Activated CD4-positive, alpha-beta T cell treated with anti-CD3 and anti-CD28 coated beads, Interleukin-2, Interleukin-4, amounts not matched to agents 100 ng/mL and 50 ng/mL, durations not matched to agents 16 hours and 8 hours (primary cell): ENCODE measurements at regions not wholly inside any gene's neighbourhood (a gene's known extent, or its start where the extent isn't known, plus 50 kb on each side); places are given as distances from the start of the nearest gene placed in this dataset.

Experiments
- DNase-seq: peaks from one replicate; pipeline ENCODE4 v3.0.0-alpha.2; 2020; ENCODE audit warnings: low spot score

- no peak for DNase-seq
Observed at GRCh38 chr3:107082527-107082926, 294.7 kb upstream of the CCDC54 start.

DNA sequence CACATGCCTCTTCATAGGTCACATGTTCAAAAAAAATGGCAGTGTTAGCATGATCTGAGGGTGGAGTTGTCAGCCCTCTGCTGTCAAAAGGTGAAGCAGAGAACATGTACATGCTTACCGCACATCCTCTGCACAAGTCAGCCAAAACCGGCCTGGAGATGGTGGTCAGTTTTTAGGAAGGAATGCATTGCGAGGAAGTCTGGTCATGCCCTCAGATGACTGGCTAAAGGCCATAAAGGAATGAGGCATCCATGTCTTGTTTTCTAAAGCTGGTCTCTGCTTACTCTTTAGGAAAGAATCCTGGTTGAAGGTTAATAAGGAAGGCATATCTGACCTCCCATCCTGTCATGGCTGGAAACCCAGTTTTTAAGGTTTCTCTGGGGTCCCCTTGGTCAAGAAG is 292.0 kb upstream of the CCDC54 start:
- no peak for DNase-seq

DNA sequence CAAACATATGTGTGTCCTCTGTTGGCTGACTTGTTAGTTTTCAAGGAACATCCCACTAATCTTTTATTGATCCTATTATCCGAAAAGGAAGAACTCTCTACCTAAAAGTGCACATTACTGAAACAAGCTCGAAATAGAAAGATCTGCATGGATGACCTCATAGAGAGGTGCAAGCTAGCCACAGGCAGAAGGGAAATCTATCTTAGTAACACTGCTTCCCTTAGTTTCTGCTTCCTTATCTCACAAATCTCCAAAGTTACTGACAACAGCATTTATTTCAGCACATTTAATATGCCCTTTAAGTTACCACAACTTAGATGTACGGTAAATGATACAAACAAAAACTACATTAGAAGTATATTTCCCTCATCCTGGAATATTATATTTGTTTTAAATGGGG is 285.1 kb upstream of the CCDC54 start:
- DNase-seq, result no peak

DNA sequence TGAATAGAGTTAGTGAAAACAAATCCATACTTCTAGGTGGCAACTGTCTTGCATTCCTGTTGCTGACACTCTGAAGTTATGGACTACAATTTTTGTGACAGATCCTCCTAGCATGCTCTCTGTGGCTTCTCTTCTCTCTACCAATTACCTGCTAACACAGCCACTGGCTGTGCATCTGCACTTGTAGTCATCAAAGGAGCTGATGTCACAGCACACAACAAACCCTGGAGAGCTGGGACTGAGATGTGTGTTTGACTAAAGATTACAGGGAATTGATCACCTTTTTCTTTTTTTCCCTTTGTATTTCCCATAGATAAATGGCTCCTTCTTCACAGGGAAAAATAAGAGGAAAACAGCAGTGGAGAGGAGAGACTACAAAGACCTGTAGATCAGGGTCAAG is 278.4 kb upstream of the CCDC54 start:
- DNase-seq, result no peak

- no peak for DNase-seq
Observed at GRCh38 chr3:107100137-107100536, 277.1 kb upstream of the CCDC54 start.

- DNase-seq, result no peak
Observed at GRCh38 chr3:107100573-107100972, 276.7 kb upstream of the CCDC54 start.

GRCh38 chr3:107103786-107104185 is 273.5 kb upstream of the CCDC54 start:
- DNase-seq, result no peak

DNA sequence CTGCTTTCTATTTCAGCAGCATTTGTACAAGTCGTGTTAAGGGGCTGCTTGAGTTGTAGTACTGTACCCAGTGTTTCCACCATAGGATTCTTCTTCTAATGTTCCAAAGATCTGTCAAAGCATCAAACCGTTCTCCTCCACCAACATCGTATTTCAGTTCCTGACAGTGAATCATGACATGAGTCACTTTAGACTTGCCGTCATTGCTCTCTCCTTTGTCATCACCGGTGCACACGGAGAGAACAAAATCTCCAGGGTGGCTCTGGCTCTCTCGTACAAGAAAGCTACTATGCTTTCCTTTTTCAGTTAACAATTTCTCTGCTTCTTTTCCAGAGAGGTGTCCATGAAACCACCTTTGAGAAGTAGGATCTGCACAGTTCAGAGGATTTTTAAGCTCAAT is 270.9 kb upstream of the CCDC54 start:
- DNase-seq, result no peak

DNA sequence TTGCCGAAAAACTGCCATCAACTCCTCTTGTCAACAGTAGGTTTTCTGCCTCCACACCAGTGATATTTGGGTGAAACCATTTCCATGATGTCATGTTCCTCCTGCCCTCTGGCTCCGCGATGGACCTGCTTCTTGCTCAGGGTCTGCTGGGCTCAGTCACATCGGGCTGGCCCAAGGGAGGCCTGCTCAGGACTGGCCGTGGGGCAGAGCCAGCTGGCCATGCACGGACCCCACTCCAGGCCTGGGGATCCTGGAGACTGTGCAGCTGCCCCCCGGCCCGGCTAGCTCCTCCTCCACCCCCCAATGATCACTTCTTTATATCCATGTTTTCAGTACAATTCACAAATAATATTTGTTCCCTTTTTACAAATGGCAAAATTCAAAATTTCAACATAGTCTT is 270.3 kb upstream of the CCDC54 start:
- no peak for DNase-seq

DNA sequence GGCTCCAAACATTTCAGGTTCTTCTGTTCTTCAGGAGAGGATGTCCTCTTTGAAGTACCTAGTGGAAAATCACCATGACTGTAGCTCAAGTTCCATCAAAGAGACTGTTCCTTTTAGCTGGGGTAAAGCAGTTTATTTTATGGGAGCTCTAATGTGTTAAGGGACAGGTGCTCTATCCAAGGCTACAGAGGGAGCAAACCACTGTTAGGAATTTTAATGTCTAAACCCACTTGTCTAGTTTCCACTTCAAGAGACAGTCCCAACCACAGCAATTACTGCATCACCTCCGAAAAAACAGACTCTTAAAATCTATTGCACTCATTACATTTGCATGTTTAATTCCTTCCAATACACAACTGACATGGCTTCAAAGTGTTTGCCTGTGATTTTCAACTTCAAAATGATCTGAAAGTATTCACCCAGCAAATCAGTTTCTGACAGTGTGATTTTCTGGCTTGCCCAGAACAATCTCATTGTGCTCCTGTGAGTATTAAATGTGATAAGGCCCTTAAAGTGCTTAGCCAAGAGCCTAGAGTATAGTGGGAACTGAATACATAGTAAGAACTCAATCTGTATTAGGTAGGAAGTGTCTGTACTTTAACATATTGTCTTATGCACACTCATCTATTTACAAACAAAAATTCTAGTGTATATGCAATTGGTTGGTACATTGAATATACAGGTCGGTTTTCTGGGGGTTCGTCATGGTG is 266.5 kb upstream of the CCDC54 start:
- no peak for DNase-seq

- no peak for DNase-seq
Observed at GRCh38 chr3:107111872-107112271, 265.4 kb upstream of the CCDC54 start.

GRCh38 chr3:107112356-107112755 is 264.9 kb upstream of the CCDC54 start:
- DNase-seq, result no peak

- DNase-seq, result no peak
Observed at GRCh38 chr3:107116251-107116650, 261.0 kb upstream of the CCDC54 start.

GRCh38 chr3:107117156-107117555 is 260.1 kb upstream of the CCDC54 start:
- DNase-seq, result no peak

- DNase-seq, result peak; percentile 25
Observed at GRCh38 chr3:107117922-107118536, 259.2 kb upstream of the CCDC54 start.

GRCh38 chr3:107124885-107125284 is 252.4 kb upstream of the CCDC54 start:
- DNase-seq, result no peak

DNA sequence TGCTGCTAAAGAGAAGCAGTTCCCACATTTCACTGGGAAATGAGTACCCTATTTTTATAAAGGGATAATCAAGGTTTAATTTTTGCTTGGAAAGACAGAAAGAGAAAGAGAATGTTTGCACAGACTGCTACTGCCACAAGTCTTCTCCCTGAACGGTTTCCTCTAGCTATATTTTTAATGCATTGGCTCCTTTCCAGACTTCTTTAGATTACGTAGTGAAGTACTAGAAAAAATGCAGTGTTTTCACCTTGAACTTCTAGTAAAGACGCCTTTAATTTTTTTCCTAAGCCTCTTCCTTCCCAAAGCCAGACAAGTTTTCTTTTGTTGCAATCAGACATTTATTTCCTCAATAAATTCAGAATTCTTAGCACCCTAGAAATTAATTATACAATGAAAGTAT is 248.3 kb upstream of the CCDC54 start:
- DNase-seq, result no peak

DNA sequence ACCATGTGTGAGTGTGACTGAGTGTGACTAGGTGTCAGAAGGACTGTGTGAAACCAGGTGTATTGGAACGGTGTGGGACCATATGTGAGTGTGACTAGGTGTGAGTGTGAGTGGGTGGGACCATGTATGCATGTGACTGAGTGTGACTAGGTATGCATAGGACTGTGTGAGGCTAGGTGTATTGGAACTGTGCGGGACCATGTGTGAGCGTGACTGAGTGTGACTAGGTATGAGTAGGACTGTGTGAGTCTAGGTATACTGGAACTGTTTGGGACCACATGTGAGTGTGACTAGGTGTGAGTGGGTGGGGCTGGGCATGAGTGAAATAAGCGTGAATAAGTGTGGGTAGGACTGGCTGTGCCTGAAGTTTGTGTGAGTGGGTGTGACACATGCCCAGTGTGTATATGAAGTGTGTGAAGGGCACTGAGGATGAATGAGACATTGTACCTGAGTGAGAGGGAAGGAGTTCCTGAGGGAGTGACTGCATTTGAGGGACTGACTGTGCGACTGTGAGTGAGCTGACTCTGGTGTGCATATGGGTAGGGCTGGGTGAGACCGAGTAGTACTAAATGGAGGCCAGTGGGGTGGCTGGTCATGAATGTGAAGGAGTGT is 247.0 kb upstream of the CCDC54 start:
- no peak for DNase-seq

- no peak for DNase-seq
Observed at GRCh38 chr3:107132674-107133073, 244.6 kb upstream of the CCDC54 start.

- no peak for DNase-seq
Observed at GRCh38 chr3:107133891-107134290, 243.3 kb upstream of the CCDC54 start.

DNA sequence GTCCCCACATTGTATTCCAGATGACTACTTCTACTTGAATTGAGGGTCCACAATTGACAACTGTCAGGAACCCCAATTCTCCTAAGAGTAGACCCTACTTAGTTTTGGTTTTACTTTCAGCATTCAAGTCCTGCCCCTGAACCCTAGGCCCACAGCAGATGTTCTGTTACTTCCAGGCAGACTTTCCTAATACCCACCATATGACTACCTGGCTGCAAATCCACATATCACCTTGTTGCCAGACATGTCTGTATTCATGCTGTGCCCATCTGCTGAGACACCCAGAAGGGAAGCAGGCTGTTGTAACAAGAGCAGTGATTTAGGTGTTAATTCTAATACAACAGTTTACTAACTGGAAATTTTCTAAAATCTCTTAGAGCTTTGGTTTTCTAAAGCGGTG is 235.1 kb upstream of the CCDC54 start:
- no peak for DNase-seq

GRCh38 chr3:107142786-107143575 is 234.3 kb upstream of the CCDC54 start:
- no peak for DNase-seq

- DNase-seq, result no peak
Observed at GRCh38 chr3:107150675-107151074, 226.6 kb upstream of the CCDC54 start.
